ENCODE measurements at regions not wholly inside any gene's neighbourhood (a gene's known extent, or its start where the extent isn't known, plus 50 kb on each side); places are given as distances from the start of the nearest gene placed in this dataset.

DNA sequence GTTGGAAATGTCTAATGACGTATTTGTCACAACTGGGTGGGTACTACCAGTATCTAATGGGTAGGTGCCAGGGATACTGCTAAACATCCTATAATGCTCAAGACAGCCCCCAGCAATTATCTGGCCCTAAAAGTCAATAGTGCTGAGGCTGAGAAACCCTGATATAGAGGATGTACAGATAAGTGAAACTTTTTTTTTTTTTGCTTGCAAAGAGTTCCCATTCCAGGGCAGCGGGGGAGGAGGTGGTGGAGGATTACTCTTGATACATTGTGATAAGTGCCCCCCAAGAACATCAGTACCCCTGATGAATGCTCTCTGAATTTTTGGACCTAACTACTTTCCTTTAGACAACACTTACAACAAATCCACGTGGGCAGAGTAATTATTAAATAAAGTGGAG is 329.7 kb upstream of the SPRED2 start:
- TF ChIP-seq, protein P1, sequence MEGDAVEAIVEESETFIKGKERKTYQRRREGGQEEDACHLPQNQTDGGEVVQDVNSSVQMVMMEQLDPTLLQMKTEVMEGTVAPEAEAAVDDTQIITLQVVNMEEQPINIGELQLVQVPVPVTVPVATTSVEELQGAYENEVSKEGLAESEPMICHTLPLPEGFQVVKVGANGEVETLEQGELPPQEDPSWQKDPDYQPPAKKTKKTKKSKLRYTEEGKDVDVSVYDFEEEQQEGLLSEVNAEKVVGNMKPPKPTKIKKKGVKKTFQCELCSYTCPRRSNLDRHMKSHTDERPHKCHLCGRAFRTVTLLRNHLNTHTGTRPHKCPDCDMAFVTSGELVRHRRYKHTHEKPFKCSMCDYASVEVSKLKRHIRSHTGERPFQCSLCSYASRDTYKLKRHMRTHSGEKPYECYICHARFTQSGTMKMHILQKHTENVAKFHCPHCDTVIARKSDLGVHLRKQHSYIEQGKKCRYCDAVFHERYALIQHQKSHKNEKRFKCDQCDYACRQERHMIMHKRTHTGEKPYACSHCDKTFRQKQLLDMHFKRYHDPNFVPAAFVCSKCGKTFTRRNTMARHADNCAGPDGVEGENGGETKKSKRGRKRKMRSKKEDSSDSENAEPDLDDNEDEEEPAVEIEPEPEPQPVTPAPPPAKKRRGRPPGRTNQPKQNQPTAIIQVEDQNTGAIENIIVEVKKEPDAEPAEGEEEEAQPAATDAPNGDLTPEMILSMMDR (conservative IDR thresholded peaks at IDR 0.05; ENCODE audit: low read length): no peak
- no peak for TF ChIP-seq EZH2phosphoT487 (IDR thresholded peaks at IDR 0.05; ENCODE audit: borderline replicate concordance)

Data from Loucy (cell line).